ENCODE measurements at regions not wholly inside any gene's neighbourhood (a gene's known extent, or its start where the extent isn't known, plus 50 kb on each side); places are given as distances from the start of the nearest gene placed in this dataset.
A peak's percentile ranks its signal among the peaks of the same experiment; 100 is the strongest.
"Not testable (repeated sequence)": the region's sequence is repeated elsewhere in the genome, so short reads cannot be mapped to it uniquely, and the experiment has no call there.

GRCh38 chr5:21030981-21031380 is 1043.0 kb upstream of the CDH18 start:
- DNase-seq: no peak

GRCh38 chr5:21024966-21025365 is 1037.0 kb upstream of the CDH18 start:
- no peak for DNase-seq

- no peak for DNase-seq
Measured at GRCh38 chr5:21013237-21013636, 1025.2 kb upstream of the CDH18 start.

- no peak for DNase-seq
Measured at GRCh38 chr5:21007781-21008180, 1019.8 kb upstream of the CDH18 start.

GRCh38 chr5:20988933-20989332 is 1000.9 kb upstream of the CDH18 start:
- DNase-seq: not testable (repeated sequence)

GRCh38 chr5:20985754-20986153 is 997.8 kb upstream of the CDH18 start:
- no peak for DNase-seq

- peak; percentile 30 for DNase-seq
Measured at GRCh38 chr5:20974426-20974825, 986.4 kb upstream of the CDH18 start.

GRCh38 chr5:20972419-20972925 is 984.5 kb upstream of the CDH18 start:
- DNase-seq: peak; percentile 42

GRCh38 chr5:20959347-20959746 is 971.3 kb upstream of the CDH18 start:
- DNase-seq: no peak

GRCh38 chr5:20958641-20959040 is 970.6 kb upstream of the CDH18 start:
- no peak for DNase-seq

- DNase-seq: no peak
Measured at GRCh38 chr5:20956134-20956533, 968.1 kb upstream of the CDH18 start.

- DNase-seq: no peak
Measured at GRCh38 chr5:20949636-20950035, 961.6 kb upstream of the CDH18 start.

GRCh38 chr5:20943183-20943971 is 955.4 kb upstream of the CDH18 start:
- DNase-seq: not testable (repeated sequence)

- DNase-seq: not testable (repeated sequence)
Measured at GRCh38 chr5:20942603-20943002, 954.6 kb upstream of the CDH18 start.

GRCh38 chr5:20940786-20941185 is 952.8 kb upstream of the CDH18 start:
- not testable (repeated sequence) for DNase-seq

GRCh38 chr5:20890936-20891335 is 902.9 kb upstream of the CDH18 start:
- not testable (repeated sequence) for DNase-seq

GRCh38 chr5:20875726-20876125 is 887.7 kb upstream of the CDH18 start:
- DNase-seq: not testable (repeated sequence)

GRCh38 chr5:20865892-20866291 is 877.9 kb upstream of the CDH18 start:
- not testable (repeated sequence) for DNase-seq

- DNase-seq: no peak
Measured at GRCh38 chr5:20833081-20833627, 845.2 kb upstream of the CDH18 start.

- no peak for DNase-seq
Measured at GRCh38 chr5:20832204-20833080, 844.4 kb upstream of the CDH18 start.

- DNase-seq: not testable (repeated sequence)
Measured at GRCh38 chr5:20825951-20826350, 838.0 kb upstream of the CDH18 start.

- not testable (repeated sequence) for DNase-seq
Measured at GRCh38 chr5:20797216-20797615, 809.2 kb upstream of the CDH18 start.

- not testable (repeated sequence) for DNase-seq
Measured at GRCh38 chr5:20784755-20785154, 796.8 kb upstream of the CDH18 start.

Measured in right kidney (tissue), 1 donor.